Activated naive CD4-positive, alpha-beta T cell treated with anti-CD3 and anti-CD28 coated beads, Interleukin-2, amount 50 U/mL, for 72 hours (primary cell): ENCODE measurements at regions not wholly inside any gene's neighbourhood (a gene's known extent, or its start where the extent isn't known, plus 50 kb on each side); places are given as distances from the start of the nearest gene placed in this dataset.
A peak's percentile ranks its signal among the peaks of the same experiment; 100 is the strongest.

ENCODE experiments used
- ATAC-seq, 2 donors: fragments of 150-1000 bp; cut with Tn5 transposase; 2 replicates each; pipeline ENCODE4 v1.10.0; 2021; ENCODE audit warnings: mild to moderate bottlenecking in 2 of 2, moderate library complexity in 2 of 2
- DNase-seq, 2 donors: peaks; one replicate each; pipeline ENCODE4 v3.0.0; 2021 to 2022; ENCODE audit warnings: low spot score in 2 of 2
- H3K27ac Mint-ChIP-seq, 2 donors: one replicate each; pipeline ENCODE4 v1.8.0; 2022; ENCODE audit warnings: mild to moderate bottlenecking in 2 of 2, mixed read lengths in 2 of 2
- H3K36me3 Mint-ChIP-seq, 2 donors: one replicate each; pipeline ENCODE4 v1.8.0; 2022; ENCODE audit warnings: mixed read lengths in 2 of 2
- H3K9me3 Mint-ChIP-seq, 2 donors: one replicate each; pipeline ENCODE4 v1.8.0; 2022; ENCODE audit warnings: mixed read lengths in 2 of 2

DNA sequence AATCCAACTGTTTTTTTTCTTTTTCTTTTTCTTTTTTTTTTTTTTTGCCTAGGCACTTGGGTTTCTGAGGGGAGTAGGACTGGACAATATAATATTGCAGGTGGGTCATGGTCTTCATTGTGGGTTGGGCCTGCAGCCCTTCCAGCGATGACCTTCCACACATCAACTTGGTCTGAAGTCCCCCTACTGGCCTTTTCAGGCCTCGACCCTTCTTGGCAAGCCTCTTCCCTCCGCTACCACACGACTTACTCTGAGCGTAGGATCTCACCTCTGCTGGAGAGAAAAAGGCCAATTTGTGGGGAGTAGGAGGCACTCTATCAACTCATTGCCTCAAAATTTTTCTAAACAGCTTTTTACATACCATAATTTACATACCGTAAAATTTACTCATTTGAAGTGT, 51.1 kb upstream of the GRIK3 start:
- ATAC-seq (no peak), DNase-seq (no peak)
- H3K27ac Mint-ChIP-seq: no peak overlapping the region
- H3K9me3 Mint-ChIP-seq: no peaks in the 10 kb centered on the region
- H3K36me3 Mint-ChIP-seq: no peaks in the 10 kb centered on the region

DNA sequence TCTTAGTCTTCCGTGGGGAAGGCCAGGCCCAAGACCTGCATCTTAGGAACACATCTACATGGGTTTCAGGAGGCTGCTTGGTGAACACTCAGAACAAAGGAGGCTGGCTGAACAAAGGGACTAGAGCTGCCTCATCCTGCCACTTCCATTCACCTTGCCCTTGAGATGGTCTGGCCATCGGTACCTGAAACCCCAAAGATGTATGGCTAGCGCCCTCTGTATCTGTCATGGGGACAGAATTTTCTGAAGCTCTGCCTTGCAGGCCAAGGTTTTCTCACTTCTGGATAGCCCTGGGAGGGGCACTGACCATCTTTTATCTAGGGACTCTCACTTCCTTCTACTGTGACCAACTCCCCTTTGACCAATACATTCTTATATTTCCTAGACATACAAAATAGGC, 55.4 kb upstream of the GRIK3 start:
- no peaks in the 10 kb centered on the region for H3K36me3 Mint-ChIP-seq
- H3K9me3 Mint-ChIP-seq: no peaks in the 10 kb centered on the region
- H3K27ac Mint-ChIP-seq: no peak overlapping the region
- no peak for ATAC-seq
- DNase-seq: no peak

DNA sequence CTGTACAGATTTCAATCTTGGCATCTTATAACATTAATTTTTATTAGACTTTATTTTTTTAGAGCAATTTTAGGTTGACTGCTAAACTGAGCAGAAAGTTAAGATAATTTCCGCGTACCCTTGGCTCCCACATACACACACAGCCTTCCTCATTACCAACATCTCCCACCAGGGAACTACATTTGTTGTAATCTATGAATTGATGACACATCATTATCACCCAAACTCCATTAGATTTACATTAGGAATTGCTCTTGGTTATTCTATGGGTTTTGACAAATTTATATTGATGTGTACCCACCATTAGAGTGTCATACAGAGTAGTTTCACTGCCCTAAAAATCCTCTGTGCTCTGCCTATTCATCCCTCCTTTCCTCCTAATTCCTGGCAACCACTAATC, 56.4 kb upstream of the GRIK3 start:
- DNase-seq (no peak), ATAC-seq (no peak)
- Mint-ChIP-seq H3K36me3 (no peaks in the 10 kb centered on the region), H3K9me3 (no peaks in the 10 kb centered on the region), H3K27ac (no peak overlapping the region)

DNA sequence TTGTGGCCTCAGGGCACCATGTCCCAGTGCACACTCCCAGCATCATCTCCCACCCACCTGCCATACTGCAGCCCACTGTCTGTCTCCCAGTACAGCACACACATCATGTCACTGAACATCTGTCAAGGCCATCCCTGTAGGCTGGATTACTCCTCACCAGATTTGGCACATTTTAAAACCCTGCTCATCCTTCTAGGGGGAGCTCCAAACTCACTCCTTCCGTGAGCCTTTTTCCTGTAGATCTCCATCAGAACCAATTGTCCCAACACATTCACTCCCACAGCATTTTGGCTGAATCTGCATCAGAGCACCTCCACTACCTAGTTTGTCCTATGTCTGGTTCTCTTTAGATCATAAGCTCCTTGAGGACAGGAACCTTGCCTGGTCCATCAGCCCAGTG, 58.6 kb upstream of the GRIK3 start:
- ATAC-seq (no peak), DNase-seq (no peak)
- Mint-ChIP-seq H3K36me3 (no peaks in the 10 kb centered on the region), H3K27ac (no peak overlapping the region), H3K9me3 (no peaks in the 10 kb centered on the region)

DNA sequence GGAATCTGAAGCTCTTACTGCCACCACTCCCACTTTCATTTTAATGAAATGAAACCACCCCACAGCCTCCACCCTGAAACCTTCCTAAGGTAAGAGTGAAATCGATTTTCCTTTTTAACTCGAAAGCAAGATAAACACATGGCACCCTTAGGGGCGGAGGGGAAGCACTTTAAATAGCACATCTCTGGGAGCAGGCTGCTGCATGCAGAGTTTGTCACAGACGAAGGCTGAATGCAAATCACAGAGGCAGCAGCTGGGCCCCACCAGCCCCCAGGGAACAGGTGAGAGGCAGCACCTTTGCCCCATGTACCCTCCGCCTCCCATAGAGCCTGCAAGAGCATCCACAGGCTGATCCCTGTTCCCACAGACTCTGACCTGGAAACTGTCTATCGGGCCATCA, 60.0 kb upstream of the GRIK3 start:
- ATAC-seq (no peak), DNase-seq (no peak)
- H3K9me3 Mint-ChIP-seq: no peaks in the 10 kb centered on the region
- no peaks in the 10 kb centered on the region for H3K36me3 Mint-ChIP-seq
- no peak overlapping the region for H3K27ac Mint-ChIP-seq

DNA sequence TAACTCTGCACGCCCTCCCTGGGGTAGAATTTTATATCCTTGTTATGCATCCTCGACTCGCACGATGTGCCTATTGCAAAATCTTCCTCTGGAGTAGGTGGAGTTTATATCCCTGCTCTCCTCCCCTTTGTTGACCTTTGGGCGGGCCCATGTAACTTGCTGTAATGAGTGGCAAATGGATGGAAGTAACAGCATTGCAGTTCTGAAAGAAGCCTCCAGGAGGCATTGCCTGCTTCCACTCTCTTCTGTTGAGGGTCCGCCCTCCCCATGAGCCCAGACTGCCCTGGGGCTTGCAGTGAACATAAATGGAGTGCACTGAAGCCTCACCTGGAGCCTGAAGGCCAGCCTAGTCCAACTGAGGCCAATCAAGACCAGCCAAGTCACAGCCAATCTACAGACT, 62.2 kb upstream of the GRIK3 start:
- no peaks in the 10 kb centered on the region for H3K36me3 Mint-ChIP-seq
- no peak for ATAC-seq
- H3K9me3 Mint-ChIP-seq: no peaks in the 10 kb centered on the region
- no peak for DNase-seq
- H3K27ac Mint-ChIP-seq: no peak overlapping the region

DNA sequence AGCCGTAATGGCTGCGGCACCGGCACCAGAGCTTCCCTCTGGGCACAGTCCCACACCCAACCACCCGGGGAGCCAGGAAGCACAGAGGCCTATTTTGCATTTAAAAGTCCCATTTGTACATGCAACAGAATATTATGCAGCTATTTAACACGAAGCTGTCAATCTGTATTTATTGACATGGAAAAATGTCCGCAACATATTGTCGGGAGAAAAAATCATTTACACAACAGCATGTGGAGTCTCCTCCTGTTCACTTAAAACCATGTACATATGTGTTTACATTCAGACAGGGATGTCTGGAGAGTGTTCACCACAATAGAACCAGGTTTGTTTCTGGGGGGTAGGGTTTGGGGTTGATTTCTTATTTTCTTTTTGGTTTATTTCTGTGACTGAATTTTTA, 63.4 kb upstream of the GRIK3 start:
- no peak for ATAC-seq
- H3K9me3 Mint-ChIP-seq: no peaks in the 10 kb centered on the region
- no peak for DNase-seq
- H3K36me3 Mint-ChIP-seq: no peaks in the 10 kb centered on the region
- H3K27ac Mint-ChIP-seq: no peak overlapping the region

DNA sequence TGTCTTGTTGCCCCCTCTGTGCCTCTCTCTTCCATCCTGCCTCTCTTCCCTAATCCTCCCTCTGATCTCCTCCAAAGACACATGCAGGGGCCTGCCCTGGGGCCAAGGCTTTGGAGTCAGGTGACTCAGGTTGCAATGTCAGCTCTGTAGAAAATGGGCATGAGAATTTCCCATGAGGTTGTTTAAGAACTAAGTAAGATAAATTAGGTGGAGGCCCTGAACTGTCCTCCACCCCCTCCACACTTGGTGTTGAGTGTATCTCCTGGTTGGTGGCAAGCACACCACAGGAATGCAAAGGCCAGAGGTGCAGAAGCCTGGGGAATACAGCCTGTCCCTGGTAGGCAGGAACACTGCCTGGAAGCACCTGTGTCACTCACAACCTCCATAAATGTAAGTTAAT, 63.9 kb upstream of the GRIK3 start:
- Mint-ChIP-seq H3K9me3 (no peaks in the 10 kb centered on the region), H3K36me3 (no peaks in the 10 kb centered on the region), H3K27ac (no peak overlapping the region)
- DNase-seq: no peak
- ATAC-seq: no peak

DNA sequence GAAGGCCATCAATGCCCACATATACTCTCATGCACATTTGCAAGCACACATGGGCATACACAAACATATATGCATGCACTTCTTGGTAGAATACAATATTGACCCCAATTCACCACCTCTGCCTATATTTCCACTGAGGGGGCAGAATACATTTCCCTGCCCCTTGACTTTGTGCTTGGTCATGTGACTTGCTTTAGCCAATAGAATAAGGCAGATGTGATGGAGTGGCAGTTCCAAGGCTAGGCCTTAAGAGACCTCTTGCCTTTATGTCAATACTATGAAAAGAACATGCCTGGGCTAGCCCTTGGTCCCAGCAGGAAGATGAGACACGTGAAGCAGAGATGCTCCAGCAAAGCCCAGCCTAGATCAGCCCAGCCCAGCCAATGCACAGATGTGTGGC, 66.0 kb upstream of the GRIK3 start:
- Mint-ChIP-seq H3K36me3 (no peaks in the 10 kb centered on the region), H3K27ac (no peak overlapping the region), H3K9me3 (no peaks in the 10 kb centered on the region)
- no peak for ATAC-seq
- DNase-seq: no peak

DNA sequence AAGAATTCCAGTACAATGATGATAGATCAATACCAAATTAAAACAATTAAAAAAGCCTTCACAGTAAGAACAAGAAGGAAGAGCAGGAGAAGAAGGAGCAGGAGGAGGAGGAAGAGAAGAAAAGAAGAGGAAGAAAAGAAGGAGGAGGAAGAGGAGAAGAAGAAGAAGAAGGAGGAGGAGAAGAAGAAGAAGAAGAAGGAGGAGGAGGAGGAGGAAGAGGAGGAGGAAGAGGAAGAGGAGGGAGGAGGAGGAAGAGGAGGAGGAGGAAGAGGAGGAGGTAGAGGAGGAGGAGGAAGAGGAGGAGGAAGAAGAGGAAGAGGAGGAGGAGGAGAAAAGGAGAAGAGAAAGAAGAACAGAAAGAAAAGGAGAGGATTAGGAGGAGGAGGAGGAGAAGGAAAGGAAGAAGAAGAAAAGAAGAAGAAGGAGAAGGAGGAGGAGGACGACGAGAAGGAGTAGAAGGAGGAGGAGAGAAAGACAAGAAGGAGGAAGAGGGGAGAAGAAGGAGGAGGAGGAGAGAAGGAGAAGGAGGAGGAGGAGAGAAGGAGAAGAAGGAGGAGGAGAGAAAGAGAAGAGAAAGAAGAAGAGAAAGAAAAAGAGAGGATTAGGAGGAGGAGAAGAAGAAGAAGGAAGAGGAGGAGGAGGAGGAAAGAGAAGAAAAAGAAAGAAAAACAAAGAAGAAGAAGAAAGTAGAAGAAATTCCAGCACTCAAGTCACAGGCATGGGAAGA, 68.5 kb upstream of the GRIK3 start:
- Mint-ChIP-seq H3K9me3 (no peaks in the 10 kb centered on the region), H3K36me3 (no peaks in the 10 kb centered on the region), H3K27ac (no peak overlapping the region)
- no peak for ATAC-seq
- no peak for DNase-seq

DNA sequence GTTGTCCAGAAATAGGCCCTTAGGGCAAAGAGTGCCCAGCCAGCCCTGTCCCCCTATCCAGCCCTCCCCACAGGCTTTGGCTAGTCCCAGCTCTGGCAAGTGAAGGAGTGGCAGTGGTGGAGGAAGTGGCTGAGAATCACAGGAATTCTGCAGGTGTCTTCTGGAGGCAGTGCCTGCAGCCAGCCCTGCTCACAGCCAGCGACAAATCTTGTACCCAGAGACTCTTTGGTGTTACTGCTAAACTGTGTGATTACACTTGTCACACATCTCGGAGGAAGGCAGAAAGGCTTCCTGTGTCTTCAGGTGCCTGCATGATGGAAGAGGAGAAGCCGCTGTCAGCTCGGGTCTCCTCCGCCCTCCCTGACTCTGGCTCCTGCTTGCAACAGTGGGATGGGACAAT, 71.6 kb upstream of the GRIK3 start:
- H3K9me3 Mint-ChIP-seq: no peaks in the 10 kb centered on the region
- no peak overlapping the region for H3K27ac Mint-ChIP-seq
- H3K36me3 Mint-ChIP-seq: no peaks in the 10 kb centered on the region
- DNase-seq (no peak), ATAC-seq (no peak)

DNA sequence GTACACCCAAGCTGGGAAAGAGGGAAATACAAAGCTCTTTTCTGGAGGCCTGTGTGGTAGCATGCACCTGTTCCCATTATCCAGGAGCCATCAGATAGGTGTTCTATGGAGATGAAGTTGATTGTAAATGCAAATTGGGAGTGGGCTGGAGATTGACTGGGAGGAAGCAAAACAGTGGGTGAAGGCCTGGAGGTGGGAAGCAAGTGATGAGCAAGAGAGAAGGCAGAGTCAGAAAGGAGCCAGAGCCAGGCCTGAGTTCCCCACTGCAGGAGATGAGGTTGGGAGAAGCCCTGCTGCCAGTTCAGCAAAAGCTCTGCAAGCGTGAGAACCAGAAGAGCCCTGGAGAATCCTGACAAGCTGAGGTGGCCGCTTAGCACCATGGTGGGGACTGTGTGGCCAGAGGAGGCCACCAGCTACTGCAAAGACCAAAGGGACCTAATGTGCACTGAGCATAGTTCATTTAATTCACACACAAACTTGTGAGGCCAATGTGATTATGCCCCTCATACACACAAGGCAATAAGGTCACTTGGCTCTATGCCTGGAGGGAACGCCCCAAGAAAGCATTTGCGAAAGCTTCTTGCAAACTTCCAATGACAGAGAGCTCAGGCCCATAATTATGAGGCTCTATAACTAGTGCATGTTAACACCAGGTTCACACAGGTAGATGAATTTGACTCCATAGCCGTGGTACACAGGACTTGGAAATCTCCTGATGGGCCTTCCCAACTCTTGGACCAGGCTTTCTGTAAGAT, 73.0 kb upstream of the GRIK3 start:
- Mint-ChIP-seq H3K9me3 (no peaks in the 10 kb centered on the region), H3K27ac (no peak overlapping the region), H3K36me3 (no peaks in the 10 kb centered on the region)
- ATAC-seq (no peak), DNase-seq (no peak)

DNA sequence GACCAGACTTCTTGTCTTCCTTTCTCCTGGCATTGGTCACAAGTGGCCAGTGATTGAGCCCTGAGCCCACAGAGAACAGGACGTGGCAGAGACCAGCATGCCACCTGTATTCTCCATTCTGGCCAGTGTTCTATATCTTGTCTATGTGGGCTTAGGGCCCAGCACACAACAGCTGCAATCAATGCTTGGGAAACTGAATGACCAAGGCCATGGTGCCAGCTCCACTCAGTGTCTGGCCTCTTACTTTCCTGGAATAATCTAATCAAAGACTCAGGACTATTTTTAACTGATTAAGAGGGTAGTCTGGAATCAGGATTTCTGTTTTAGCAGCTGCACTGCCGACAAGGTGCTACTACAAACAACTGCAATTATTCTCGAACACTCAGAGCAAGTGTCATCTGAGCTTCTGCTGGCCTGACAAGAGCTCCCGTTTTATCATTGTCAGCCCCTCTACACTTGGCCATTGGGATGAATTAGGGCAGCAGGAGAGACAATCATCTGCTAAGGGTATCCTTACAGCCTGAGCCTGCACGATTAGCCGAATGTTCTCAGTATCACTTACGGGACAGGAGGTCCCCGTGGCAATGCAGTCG, 74.4 kb upstream of the GRIK3 start:
- no peak for DNase-seq
- H3K36me3 Mint-ChIP-seq: no peaks in the 10 kb centered on the region
- no peak for ATAC-seq
- no peaks in the 10 kb centered on the region for H3K9me3 Mint-ChIP-seq
- H3K27ac Mint-ChIP-seq: no peak overlapping the region

DNA sequence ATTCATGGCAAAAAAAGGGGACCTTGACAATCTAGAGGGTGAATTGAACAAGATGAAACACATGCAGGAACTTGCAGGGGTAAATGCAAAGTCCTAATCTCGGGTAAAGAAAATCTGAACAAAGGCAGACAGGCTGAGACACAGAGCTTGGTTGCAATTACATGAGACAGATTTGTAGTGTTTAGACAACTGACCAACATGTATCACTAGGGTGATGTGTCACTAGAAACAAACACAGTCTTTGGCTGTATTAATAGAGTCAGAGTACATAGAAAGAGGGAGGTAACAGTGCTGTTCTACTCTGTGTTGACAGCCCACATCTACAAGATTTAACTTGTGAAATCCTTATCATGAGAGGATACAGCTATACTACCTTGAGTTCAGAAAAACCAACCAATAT, 78.1 kb upstream of the GRIK3 start:
- no peaks in the 10 kb centered on the region for H3K9me3 Mint-ChIP-seq
- H3K27ac Mint-ChIP-seq: no peak overlapping the region

DNA sequence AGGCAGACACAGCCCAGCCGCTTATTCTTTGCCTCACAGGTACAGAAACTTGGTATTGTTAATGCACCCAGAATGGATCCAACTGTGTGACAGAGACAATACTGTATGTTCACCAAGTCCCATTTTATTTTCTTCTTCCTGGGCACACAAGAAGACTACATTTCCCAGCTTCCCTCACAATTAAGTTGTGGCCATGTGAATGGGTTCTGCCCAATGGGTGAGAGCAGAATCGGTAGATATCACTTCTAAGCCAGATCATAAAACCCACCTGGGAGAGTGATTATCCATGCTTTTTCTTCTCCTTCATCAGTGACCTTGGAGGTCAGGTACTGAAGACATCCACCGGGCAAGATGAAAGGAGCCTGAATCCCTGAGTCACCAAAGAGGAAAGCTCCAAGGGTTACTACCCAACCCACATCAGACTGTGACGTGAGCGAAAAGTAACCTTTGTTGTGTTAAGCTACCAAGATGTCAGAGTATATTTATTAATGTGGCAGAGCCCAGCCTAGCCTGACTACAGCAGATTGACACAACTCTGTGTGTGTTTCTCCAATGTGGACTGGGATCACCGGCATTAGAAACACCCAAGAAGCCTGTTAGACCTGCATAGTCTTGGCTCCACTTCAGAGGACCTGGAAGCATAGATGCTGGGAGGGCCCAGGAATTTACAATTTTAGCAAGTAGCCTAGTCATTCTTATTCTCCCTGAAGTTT, 79.1 kb upstream of the GRIK3 start:
- ATAC-seq (no peak), DNase-seq (no peak)
- Mint-ChIP-seq H3K27ac (no peak overlapping the region), H3K9me3 (no peaks in the 10 kb centered on the region), H3K36me3 (no peaks in the 10 kb centered on the region)

More for the DNA sequence above, 78.1 kb upstream of the GRIK3 start:
- no peak for ATAC-seq
- no peaks in the 10 kb centered on the region for H3K36me3 Mint-ChIP-seq
- no peak for DNase-seq

DNA sequence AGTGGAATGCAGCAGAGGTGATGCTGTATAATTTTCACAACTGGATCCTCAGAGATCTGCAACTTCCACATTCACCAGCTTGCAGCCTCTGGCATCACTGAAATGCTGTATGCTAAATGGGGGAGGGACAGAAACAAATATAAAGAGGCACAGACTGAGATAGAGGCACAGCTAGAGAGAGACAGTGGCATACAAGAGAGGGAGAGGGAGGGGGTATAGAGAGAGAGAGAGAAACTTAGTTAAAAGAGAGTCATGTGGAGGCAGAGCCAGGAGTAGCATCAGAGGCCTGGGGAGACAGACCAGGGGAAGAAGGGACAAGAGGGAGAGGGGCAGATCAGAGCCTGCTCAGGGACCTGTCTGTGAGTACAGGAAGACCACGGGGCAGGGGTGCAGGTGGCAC, 84.5 kb upstream of the GRIK3 start:
- no peak for ATAC-seq
- Mint-ChIP-seq H3K9me3 (peaks cover 0 to 6% of the 10 kb centered on the region in 2 donors), H3K27ac (peak overlapping the region in 1 of 2 donors; percentile 17), H3K36me3 (no peaks in the 10 kb centered on the region)
- DNase-seq: no peak

DNA sequence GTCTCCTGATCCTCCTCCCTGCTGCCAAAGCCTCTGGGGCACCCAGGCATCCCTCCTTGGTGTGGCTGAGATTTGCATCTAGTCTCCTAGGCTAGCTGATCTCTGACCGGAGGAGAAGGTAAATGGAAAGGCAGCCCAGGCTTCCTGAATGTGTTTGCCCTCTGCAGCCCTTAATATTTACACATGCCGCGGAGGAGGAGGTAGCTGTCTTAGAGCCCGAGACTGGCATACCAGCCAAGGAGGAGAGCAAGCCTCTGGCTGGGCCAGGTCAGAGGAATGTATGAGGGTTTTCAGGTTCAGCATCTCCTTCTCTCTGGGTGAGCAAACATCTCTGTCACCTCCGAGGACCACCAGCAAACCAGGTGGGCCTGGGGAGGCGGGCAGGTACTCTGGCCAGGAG, 86.0 kb upstream of the GRIK3 start:
- Mint-ChIP-seq H3K27ac (no peak overlapping the region), H3K9me3 (peaks cover 0 to 6% of the 10 kb centered on the region in 2 donors), H3K36me3 (no peaks in the 10 kb centered on the region)
- ATAC-seq (no peak), DNase-seq (no peak)
